Activated CD8-positive, alpha-beta memory T cell treated with anti-CD3 and anti-CD28 coated beads for 4 hours (primary cell): ENCODE measurements at regions not wholly inside any gene's neighbourhood (a gene's known extent, or its start where the extent isn't known, plus 50 kb on each side); places are given as distances from the start of the nearest gene placed in this dataset.
"Not testable (repeated sequence)": the region's sequence is repeated elsewhere in the genome, so short reads cannot be mapped to it uniquely, and the experiment has no call there.

ENCODE experiments used
- DNase-seq, 2 donors: peaks; one replicate each; pipeline ENCODE4 v3.0.0-alpha.2; 2020; ENCODE audit warnings: low read depth in 2 of 2

DNA sequence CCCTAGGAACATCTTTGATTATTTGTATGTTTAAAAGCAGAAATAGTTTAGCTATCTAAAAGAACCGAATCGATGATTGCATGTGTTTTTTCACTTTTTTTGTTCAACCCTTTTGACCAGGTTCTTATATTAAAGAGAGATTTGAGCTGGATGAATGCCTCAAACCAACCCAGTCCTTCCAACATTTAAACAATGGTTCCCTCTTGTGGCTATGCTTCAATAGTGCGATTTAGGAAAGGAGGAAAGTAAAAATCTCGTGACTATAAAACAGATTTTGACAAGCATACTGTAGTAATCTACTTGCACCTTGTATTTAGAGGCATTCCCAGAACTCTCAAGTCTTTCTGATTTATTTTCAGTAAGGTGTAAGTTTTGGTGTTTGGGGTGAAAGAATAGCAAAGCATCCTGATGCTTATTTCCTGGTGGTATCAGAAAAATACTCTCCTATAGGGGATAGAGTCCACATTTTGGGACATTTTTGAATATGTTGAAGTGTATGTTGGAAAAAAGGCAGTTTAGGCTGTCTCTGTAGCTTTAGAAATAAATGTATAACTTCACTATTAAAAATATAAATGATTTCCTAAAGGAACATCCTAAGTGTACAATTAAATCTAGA is 159.6 kb upstream of the KCNH8 start:
- DNase-seq: no peak

DNA sequence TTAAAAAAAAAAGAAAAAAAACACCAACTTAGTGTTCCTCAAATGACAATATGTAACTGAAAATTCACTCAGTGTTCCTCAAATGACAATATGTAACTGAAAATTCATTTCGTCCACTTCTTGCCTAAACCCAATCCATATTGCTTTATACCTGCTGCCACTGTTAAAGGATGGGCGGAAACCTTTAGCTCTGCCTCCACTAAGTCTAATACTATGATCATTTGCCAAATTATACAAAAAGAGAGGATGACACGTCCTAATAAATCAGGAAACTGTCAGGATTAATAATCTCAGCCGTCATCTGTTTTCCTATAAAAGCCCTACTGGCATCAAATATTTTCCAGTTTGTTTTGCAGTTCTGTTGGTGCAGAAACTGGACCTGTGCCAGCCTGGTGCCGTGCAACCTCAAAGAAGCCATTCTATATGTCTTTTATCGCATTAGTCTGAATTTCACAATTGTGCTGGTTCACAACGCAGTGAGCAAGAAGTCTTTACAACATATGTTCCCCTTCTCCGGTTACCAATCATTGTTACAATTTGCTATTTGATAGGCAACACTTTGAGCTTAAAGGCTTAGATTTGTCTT is 160.4 kb upstream of the KCNH8 start:
- DNase-seq: no peak

DNA sequence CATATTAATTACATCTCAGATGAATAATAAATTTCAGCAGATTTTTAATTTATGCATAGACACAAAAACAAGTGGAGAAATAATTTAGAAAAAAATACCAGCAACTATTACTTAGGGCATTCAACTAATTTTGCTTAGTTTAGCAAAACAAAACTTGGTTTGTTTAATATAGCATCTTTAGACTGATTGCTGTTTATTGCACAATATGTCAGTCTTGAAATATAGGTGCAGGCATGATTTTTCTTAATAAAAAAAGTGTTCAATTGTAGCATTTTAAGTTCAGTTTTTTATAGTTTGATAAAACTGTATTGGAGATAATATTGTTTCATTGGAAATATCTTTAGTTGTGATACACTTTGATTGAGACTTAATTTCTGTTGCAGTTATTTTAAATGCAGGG is 161.2 kb upstream of the KCNH8 start:
- DNase-seq: no peak

DNA sequence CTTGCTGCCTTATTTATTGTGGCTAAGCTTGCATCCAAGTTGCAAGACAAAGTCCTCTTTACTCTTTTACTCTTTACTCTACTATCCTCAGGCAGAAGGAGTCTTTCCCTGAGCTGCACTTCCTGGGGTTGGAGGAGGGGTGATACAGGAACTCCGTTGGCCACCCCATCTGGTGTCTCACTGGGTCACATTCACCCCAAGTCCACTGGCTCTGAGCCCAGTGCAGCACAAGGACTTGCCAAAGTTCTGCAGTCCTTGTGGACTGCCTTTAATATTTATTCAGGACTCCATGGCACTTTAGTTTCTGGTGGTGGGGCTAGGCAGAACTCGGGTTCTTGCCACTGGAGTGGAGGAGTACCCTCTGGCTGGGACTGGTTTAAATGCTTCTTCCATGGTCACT is 165.4 kb upstream of the KCNH8 start:
- DNase-seq: no peak

DNA sequence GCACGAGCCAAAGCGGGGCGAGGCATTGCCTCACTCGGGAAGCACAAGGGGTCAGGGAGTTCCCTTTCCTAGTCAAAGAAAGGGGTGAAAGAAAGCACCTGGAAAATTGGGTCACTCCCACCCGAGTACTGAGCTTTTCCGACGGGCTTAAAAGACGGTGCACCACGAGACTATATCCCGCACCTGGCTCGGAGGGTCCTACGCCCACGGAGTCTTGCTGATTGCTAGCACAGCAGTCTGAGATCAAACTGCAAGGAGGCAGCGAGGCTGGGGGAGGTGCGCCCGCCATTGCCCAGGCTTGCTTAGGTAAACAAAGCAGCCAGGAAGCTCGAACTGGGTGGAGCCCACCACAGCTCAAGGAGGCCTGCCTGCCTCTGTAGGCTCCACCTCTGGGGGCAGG is 172.2 kb upstream of the KCNH8 start:
- DNase-seq: not testable (repeated sequence)

DNA sequence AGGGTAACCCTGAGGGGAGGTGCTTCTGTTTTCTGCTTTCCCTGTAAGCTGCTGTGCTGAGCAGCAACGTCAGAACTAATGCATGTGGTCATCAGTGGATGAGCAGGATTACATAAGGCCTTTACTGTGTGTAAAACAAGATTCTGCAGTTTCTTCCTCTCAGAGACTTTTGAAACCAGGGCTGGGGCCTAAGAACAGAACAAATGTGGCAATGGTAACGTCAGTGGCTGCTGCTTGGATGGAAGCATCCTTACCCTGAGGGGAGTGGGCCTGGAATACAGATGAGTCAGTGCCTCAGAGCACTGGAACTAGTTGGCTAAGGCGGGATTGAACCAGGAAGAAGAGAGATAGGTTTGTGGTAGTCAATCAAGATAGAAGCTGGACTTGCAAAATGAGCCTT is 180.2 kb upstream of the KCNH8 start:
- no peak for DNase-seq

DNA sequence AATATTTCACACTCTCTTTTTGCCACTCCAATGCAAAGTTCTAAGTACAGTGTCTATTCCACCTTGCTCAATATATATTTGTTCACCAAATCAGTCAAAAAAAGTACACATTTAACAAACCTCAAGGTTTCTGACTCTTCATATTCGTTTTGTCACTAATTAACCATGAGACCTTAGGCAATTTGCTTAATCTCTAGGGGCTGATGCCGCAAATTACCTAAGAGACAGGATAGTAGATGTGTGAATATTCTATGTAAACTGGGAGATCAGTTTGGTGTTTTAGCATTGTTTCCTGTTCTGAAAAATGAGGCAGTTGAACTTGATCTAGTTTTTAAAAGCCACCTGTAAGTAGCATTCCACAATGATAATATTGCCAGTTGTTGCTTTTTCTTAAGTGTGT is 182.5 kb upstream of the KCNH8 start:
- no peak for DNase-seq

DNA sequence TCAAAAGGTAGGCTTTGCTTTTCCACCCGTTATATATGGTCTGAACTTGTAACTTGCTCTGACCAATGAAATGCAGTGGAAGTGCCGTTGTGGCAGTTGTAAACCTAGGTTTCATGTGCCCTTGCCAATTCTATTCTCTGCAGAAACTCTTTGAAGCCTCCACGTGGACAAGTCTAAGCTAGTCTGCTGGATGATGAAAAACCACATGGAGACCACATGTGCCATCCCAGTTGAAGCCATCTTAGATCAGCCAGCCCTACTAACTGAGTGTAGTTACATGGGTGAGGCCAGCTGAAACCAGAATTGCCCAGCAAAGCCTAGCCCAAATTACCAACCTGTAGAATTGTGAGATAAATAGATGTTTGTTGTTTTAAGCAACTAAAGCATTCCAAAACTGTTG is 183.7 kb upstream of the KCNH8 start:
- no peak for DNase-seq

DNA sequence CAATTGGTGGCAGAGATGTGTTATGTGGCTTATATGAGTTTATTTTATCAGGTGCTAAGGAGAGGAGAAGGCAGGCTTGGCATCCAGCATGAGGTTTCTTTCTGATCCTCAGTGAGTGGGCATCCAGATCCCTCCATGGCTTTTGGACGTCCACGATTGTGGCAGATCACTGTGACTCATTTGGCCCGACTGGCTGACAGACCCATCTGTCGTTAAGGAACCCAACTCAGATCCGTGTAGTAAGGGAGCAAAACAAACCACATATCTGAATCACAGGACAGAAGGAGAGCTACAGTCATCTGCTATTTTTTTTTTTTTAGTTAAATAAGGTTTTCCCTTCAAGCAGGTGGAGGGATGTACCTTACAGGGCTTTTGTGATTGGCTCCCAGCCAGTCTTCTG is 197.0 kb upstream of the KCNH8 start:
- no peak for DNase-seq

DNA sequence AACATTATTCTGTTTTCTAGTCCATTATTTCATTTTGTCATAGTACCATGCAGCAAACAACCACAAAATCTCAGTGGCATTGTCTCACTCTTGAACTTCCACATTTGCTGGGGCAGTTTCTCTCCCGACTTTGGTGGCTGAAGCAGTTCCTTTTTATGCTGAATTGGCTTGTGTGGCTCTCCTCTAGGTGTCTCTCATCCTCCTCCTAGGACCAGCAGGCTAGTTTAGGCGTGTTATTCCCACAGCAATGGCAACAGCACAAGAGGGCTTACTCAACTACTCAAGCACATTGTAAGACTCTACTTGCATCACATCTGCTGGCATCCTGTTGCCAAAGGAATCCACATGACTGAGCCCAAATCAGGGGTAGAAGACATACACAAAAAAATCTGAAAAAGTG is 201.8 kb upstream of the KCNH8 start:
- no peak for DNase-seq

DNA sequence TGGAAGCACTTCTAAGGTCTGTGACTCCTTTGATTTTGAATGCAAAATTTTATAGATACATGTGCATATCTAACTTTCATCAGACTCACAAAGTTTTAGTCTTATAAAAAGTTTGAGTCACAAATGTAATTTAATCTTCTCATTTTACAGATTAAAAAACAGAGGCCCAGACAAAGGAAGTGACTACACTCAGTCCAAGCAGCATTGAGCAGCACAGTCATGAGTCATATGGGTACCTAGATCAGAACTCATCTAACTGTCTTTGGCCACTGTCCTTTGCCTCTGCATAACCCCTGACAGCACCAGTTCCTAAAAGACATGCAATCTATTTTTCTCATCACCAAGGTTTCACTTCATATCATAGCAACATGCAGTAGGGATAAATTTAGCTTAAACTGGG is 210.7 kb upstream of the KCNH8 start:
- DNase-seq: no peak

DNA sequence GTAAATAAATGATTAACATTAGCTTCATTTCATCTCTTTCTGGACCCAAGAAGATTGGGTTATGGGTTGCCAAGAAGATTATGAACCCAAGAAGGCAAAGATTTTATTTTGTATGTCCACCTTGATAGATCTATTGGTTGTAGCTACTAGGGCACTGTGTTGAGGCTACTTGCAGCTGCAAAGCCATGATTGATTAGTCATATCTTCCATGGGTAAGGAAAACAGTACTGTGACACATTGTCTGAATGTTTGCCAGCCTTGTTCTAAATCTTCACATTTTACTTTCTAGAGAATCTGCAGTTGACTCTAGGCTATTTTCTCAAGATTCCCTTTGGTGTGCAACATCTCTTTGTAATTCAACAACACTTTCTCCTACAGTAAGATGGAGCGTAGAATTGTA is 229.2 kb upstream of the KCNH8 start:
- DNase-seq: no peak

DNA sequence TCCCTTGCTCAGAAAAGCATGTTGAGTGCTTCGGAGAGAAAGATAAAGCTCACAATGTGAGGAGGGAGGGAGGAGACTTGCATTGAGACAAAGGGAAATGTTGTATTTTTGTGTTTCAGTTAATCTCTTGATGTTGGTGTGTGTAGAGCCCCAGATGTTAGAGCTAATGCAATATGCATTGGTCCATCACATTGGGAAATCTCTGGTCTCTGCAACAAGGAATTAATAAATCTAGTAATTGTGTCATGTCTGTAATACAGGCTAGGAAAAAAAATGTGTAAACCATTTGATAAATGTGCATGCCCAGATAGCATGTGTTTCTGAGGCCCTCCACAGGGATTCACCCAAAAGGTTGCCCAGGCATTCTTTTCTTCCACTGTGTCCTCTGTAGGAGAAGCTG is 230.4 kb upstream of the KCNH8 start:
- no peak for DNase-seq

DNA sequence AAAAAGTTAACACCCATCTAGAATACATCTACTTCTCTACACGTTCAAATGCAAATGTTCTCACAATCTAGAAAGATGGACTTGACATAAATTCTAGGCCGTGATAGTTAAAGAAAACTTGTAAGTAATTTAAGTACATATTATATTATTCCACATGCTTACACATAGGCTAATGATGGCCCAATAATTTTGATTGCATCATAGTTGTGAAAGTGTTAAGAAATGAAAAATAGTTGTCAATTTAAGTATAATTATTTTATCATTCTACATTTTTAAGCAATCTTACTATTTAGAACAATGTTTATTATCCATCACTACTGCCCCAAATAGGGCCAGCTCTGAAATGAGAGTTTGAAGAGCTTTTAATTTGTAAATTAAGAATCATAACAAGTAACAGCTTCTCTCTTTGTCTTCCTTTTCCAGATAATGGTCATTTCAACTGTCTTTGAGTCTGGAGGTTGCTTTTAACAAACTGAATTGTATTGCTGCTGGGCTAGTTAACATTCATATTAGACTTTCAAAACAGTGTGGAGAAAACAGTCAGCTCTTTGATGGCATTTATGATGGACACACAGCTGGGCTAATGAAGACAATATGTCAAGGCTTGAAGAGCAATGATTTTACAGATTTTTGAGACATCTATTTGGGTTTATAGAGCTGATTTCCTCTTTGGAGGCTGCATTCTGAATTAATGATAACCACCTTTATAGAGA is 246.1 kb upstream of the KCNH8 start:
- no peak for DNase-seq

DNA sequence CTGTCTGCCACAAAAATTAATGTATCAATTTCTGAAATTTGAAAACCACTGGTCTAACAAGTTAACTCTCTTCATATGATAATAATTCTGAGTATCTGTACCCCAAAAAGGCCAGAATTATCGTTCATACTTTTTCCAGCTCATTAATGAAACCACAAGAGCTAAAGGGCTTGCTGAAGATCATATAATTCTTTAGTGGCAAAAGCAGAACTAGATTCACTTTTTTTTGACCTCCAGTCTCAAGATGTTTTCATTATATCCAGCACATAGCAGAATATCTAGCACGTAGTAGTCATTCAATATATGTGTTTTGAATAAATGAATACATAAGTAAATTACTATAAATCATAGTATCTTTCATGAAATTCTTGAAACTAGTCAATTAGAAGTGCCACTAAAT is 246.7 kb upstream of the KCNH8 start:
- no peak for DNase-seq

DNA sequence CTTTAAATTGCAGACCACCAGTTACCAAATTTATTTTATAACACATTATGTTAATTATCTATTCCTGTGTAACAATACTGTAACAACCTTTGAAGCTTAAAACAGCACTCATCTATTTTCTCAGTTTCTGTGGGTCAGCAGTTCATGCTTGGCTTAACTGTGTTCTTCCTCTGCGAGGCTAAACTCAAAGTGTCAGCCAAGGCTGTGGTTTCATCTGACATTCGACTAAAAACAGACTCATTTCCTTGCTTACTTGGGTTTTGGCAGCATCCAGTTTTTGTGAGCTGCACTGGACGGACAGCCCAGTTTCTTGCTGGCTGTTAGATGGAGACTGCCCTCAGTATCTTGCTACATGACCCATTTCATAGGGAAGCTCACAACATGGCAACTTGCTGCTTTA is 247.3 kb upstream of the KCNH8 start:
- no peak for DNase-seq

DNA sequence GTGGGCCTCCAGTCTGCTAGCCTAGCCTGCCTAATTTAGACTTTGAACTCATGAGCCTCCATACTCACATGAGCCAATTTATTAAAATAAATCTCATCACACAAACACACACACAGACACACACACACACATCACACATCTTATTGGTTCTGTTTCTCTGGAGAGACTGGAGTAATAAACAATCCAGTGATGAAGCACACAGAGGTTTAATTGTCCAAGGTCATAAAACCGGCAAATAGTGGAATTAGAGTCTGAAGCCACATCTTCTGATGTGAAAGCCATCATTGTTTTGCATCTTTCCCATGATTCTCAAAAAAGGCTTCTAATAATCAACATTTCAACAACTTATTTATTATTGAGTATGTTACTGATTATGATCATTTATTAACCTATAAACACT is 249.4 kb upstream of the KCNH8 start:
- DNase-seq: no peak

DNA sequence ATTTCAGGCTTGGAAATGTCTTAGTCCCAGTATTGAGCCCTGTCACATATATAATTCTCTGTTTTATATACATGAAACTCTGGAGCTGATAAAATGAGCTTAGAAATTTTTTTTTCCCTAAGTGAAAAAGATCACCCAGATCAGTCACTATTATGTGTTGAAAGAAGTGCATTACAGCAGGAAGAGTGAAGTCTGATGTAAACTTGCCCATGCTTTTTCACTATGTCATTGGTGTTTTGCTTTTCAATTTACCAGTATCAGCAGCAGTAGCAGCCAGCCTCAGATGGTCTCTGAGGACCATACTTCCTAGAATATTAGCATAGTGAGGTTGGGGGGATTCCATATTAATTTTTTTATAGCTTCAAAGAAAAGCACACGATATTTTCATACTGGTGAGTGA is 255.6 kb upstream of the KCNH8 start:
- no peak for DNase-seq

DNA sequence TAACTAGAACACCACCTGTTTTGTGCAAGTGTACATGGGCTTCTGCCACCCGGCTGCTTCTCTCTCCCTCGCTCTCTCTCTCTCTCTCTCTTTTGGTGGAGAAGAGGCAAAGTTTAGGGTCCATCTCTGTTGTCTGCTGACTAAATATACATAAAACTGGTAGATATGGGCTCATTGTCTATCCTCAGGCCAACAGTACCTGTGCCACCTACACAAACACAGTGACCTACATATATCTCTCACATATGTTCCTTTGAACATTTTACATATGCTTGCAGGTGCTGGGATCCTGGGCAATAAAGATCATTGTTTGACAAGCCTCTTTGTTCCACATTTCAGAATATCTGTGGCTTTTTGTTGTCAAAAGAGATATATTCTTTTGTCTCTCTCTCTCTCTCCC is 256.3 kb upstream of the KCNH8 start:
- no peak for DNase-seq

DNA sequence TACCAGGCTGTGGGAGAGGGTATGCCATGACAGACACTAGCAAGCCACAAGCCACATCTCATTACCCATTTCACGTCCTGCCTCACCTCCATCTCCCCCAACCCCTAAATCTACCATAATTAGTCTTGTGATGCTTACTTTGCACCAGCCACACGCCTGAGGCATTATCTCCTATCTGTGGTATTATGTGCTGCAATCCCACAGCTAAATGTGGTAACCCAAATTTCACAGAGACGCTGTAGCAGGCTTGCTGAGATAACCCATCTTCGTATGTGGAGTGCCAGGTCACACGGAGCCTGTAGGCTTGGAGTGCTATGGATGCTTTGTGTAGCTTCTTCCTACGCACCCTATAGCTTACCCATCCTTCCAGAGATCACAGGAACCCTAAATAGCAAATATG is 256.7 kb upstream of the KCNH8 start:
- DNase-seq: no peak

DNA sequence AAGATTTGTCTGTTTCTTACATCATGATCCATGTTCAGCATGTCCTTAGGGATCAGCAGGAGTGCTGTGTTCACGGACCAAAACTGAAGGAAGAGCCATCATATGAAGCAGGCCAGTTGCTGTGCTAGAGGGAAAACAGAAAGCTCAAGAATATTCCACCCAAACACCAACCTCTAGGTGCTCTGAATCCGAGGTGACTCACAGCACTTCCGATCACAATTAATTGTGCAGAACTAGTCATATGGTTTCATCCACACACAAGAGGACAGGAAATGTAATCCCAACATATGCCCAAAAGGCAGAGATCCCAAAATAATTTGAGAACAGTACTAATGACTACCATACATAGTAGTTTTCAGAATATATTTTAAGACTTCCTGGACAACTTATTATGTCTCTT is 257.9 kb upstream of the KCNH8 start:
- DNase-seq: no peak

DNA sequence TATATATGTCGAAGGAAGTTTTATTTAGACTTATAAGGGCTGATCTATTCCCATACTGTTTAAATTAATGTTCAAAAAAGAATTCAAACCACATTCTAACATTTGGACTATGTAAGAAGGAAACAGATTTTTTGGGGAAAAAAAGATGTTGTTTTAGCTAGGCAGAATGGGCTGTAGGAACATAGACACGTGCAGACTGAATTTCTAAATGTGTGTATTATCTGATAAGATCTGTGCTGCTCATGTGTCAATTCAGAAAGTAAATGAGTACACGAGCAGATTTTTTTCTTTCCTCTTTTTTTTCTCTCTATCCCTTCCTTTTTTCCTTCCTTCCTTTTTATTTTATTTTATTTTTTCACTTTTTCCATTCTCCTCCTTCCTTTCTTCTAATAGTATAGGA is 259.5 kb upstream of the KCNH8 start:
- DNase-seq: no peak

DNA sequence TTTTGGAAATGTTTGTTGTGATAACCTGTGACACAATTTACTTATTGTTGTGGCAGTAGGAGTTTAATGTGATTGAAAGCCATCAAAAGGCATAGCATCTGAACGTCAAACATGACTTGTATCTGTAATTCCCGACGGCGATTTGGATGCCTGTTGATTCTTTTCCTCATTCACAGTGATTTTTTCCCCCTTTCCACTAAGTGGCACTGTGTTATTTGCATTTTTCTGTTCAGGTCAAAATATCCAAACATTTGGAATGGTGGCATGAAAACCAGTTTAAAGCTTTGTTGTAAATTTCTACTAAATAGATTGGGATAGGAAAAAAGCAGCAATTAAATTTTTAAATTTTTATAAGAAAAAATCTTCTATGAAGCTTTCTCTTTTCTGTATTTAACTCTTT is 259.9 kb upstream of the KCNH8 start:
- DNase-seq: no peak

DNA sequence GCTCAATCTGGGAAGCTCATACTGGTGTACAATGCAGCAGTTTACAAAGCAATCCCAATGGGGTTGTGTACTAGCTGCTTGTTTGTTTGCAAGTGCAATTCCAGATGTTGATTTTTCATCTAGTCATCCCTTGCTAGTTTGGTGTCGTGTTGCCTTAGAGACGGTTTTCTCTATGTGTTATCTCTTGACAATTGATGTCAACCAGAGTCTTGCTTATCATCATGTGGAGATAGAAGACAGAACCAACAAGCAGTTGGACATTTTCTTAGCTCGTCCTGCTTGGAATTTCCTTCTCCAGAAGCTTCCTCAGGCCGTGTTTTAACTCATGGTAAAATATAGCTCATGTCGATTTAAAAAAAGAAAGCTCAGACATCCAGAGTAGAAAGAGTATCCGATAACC is 262.0 kb upstream of the KCNH8 start:
- DNase-seq: no peak
